ENCODE measurements at regions not wholly inside any gene's neighbourhood (a gene's known extent, or its start where the extent isn't known, plus 50 kb on each side); places are given as distances from the start of the nearest gene placed in this dataset.

GRCh38 chr3:61464518-61465140 is 96.7 kb upstream of the PTPRG start (continued):
- TF ChIP-seq, protein P1, sequence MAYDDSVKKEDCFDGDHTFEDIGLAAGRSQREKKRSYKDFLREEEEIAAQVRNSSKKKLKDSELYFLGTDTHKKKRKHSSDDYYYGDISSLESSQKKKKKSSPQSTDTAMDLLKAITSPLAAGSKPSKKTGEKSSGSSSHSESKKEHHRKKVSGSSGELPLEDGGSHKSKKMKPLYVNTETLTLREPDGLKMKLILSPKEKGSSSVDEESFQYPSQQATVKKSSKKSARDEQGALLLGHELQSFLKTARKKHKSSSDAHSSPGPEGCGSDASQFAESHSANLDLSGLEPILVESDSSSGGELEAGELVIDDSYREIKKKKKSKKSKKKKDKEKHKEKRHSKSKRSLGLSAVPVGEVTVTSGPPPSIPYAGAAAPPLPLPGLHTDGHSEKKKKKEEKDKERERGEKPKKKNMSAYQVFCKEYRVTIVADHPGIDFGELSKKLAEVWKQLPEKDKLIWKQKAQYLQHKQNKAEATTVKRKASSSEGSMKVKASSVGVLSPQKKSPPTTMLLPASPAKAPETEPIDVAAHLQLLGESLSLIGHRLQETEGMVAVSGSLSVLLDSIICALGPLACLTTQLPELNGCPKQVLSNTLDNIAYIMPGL (CRISPR knock-in tag; IDR thresholded peaks at IDR 0.05) = no peak
- TF ChIP-seq HMGA2 (CRISPR knock-in tag; IDR thresholded peaks at IDR 0.05) (no peak), FOXP1 (CRISPR knock-in tag; IDR thresholded peaks at IDR 0.05; ENCODE audit: borderline replicate concordance) (no peak), SMAD3 (CRISPR knock-in tag; IDR thresholded peaks at IDR 0.05; ENCODE audit: borderline replicate concordance) (no peak), ZNF512 (CRISPR knock-in tag; IDR thresholded peaks at IDR 0.05; ENCODE audit: borderline replicate concordance) (no peak), SP1 (CRISPR knock-in tag; conservative IDR thresholded peaks at IDR 0.05) (no peak), TEAD1 (CRISPR knock-in tag; IDR thresholded peaks at IDR 0.05) (no peak)
- TF ChIP-seq, protein P2, sequence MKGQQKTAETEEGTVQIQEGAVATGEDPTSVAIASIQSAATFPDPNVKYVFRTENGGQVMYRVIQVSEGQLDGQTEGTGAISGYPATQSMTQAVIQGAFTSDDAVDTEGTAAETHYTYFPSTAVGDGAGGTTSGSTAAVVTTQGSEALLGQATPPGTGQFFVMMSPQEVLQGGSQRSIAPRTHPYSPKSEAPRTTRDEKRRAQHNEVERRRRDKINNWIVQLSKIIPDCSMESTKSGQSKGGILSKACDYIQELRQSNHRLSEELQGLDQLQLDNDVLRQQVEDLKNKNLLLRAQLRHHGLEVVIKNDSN (CRISPR knock-in tag; IDR thresholded peaks at IDR 0.05) = no peak
- TF ChIP-seq, protein P3, sequence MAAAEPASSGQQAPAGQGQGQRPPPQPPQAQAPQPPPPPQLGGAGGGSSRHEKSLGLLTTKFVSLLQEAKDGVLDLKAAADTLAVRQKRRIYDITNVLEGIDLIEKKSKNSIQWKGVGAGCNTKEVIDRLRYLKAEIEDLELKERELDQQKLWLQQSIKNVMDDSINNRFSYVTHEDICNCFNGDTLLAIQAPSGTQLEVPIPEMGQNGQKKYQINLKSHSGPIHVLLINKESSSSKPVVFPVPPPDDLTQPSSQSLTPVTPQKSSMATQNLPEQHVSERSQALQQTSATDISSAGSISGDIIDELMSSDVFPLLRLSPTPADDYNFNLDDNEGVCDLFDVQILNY (CRISPR knock-in tag; IDR thresholded peaks at IDR 0.05) = no peak
- TF ChIP-seq, protein P4, sequence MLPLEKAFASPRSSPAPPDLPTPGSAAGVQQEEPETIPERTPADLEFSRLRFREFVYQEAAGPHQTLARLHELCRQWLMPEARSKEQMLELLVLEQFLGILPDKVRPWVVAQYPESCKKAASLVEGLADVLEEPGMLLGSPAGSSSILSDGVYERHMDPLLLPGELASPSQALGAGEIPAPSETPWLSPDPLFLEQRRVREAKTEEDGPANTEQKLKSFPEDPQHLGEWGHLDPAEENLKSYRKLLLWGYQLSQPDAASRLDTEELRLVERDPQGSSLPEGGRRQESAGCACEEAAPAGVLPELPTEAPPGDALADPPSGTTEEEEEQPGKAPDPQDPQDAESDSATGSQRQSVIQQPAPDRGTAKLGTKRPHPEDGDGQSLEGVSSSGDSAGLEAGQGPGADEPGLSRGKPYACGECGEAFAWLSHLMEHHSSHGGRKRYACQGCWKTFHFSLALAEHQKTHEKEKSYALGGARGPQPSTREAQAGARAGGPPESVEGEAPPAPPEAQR (CRISPR knock-in tag; IDR thresholded peaks at IDR 0.05) = no peak

DNA sequence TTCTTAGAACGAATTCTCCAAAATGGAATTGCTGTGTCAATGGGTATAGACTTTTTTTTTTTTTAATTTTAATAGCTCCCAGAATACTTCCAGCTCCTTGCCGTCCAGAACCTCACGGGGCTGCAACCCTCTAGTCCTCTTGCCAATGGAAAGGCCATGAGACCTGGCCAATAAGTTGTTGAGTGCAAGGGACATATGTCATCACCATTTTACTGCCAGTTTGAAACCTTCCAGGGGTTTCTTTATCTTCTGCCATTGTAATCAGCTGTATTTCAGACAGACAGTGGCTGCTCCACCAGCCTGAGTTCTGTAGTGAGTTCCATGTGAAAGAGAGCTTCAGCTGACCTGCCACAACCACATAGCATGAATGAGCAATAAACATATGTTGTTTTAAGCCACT is 95.0 kb upstream of the PTPRG start:
- POLR2A ChIA-PET = no interaction called here
- H3K36me3 Mint-ChIP-seq = 0 out of 2 replicates have a peak, but pooled peaks cover under 1% of the 10 kb centered on the region
- no peak overlapping the region for H3K27ac Mint-ChIP-seq
- H3K27me3 Mint-ChIP-seq (ENCODE audit: low read depth) = 0 out of 2 replicates have a peak, but pooled peaks cover 3% of the 10 kb centered on the region
- TF ChIP-seq MXD4 (CRISPR knock-in tag; IDR thresholded peaks at IDR 0.05; ENCODE audit: borderline replicate concordance) (no peak), FOXK1 (CRISPR knock-in tag; IDR thresholded peaks at IDR 0.05) (no peak), ETV6 (CRISPR knock-in tag; IDR thresholded peaks at IDR 0.05) (no peak), TEAD4 (CRISPR knock-in tag; IDR thresholded peaks at IDR 0.05) (no peak), AFF4 (CRISPR knock-in tag; IDR thresholded peaks at IDR 0.05; ENCODE audit: borderline replicate concordance) (no peak), ZNF423 (CRISPR knock-in tag; IDR thresholded peaks at IDR 0.05) (no peak)
- TF ChIP-seq, protein P5, sequence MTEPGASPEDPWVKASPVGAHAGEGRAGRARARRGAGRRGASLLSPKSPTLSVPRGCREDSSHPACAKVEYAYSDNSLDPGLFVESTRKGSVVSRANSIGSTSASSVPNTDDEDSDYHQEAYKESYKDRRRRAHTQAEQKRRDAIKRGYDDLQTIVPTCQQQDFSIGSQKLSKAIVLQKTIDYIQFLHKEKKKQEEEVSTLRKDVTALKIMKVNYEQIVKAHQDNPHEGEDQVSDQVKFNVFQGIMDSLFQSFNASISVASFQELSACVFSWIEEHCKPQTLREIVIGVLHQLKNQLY (CRISPR knock-in tag; IDR thresholded peaks at IDR 0.05) = no peak
- TF ChIP-seq, protein P1 (CRISPR knock-in tag; IDR thresholded peaks at IDR 0.05) = no peak
- TF ChIP-seq, protein P6, sequence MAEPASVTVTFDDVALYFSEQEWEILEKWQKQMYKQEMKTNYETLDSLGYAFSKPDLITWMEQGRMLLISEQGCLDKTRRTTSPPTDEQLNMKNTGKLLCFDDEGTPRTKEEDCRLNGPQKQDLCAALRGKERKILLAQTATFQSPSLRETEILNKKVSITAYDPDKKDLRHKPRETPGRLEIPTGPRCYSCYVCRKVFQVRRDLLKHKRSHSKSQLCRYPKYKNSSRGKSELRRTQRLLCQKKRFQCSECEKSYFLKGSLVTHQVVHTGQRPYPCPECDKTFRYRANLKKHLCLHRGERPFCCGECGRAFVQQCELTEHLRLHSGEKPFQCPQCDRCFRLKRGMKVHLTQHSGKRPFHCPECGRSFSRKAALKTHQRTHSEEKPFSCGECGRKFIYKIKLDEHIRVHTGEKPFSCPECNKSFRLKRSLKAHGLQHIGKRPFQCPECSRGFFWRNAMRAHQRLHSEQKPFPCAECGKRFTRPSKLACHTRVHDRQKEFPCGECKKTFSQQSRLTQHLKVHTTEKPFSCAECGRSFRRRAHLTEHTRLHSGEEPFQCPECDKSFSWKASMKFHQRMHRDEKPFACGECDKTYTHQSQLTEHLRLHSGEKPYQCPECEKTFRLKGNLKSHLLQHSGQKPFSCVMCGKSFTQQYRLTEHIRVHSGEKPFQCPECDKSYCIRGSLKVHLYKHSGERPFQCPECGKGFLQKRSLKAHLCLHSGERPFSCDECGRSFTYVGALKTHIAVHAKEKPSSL (CRISPR knock-in tag; conservative IDR thresholded peaks at IDR 0.05) = no peak
- TF ChIP-seq, protein P7, sequence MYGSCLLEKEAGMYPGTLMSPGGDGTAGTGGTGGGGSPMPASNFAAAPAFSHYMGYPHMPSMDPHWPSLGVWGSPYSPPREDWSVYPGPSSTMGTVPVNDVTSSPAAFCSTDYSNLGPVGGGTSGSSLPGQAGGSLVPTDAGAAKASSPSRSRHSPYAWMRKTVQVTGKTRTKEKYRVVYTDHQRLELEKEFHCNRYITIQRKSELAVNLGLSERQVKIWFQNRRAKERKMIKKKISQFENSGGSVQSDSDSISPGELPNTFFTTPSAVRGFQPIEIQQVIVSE (CRISPR knock-in tag; IDR thresholded peaks at IDR 0.05; ENCODE audit: borderline replicate concordance) = no peak
- DNase-seq (ENCODE audit: low spot score) (no peak), ATAC-seq (no peak)
- peaks cover 7% of the 10 kb centered on the region for H3K9me3 Mint-ChIP-seq
- H3K4me3 Mint-ChIP-seq = no peak overlapping the region
- H3K4me1 Mint-ChIP-seq = no peaks in the 10 kb centered on the region
- CTCF ChIA-PET = no interaction called here
